ENCODE measurements at regions not wholly inside any gene's neighbourhood (a gene's known extent, or its start where the extent isn't known, plus 50 kb on each side); places are given as distances from the start of the nearest gene placed in this dataset.

- H3K4me3 ChIP-seq (ENCODE audit: low read depth, low read length), result no peak overlapping the region
- TF ChIP-seq CTCF (IDR thresholded peaks at IDR 0.05; ENCODE audit: borderline replicate concordance, insufficient read depth, low read depth, low read length), result no peak
Observed at GRCh38 chr14:34065690-34066391, 115.0 kb upstream of the EGLN3 start.

- no peak overlapping the region for H3K4me3 ChIP-seq (ENCODE audit: low read depth, low read length)
- TF ChIP-seq CTCF (IDR thresholded peaks at IDR 0.05; ENCODE audit: borderline replicate concordance, insufficient read depth, low read depth, low read length), result no peak
Observed at GRCh38 chr14:34065236-34065635, 114.4 kb upstream of the EGLN3 start.

- no peak for TF ChIP-seq CTCF (IDR thresholded peaks at IDR 0.05; ENCODE audit: borderline replicate concordance, insufficient read depth, low read depth, low read length)
- no peak overlapping the region for H3K4me3 ChIP-seq (ENCODE audit: low read depth, low read length)
Observed at GRCh38 chr14:34064349-34064748, 113.5 kb upstream of the EGLN3 start.

GRCh38 chr14:34063470-34064164 is 112.7 kb upstream of the EGLN3 start:
- no peak overlapping the region for H3K4me3 ChIP-seq (ENCODE audit: low read depth, low read length)
- TF ChIP-seq CTCF (IDR thresholded peaks at IDR 0.05; ENCODE audit: borderline replicate concordance, insufficient read depth, low read depth, low read length), result no peak

GRCh38 chr14:34063042-34063441 is 112.2 kb upstream of the EGLN3 start:
- TF ChIP-seq CTCF (IDR thresholded peaks at IDR 0.05; ENCODE audit: borderline replicate concordance, insufficient read depth, low read depth, low read length), result no peak
- H3K4me3 ChIP-seq (ENCODE audit: low read depth, low read length), result no peak overlapping the region

GRCh38 chr14:34062353-34062973 is 111.6 kb upstream of the EGLN3 start:
- no peak for TF ChIP-seq CTCF (IDR thresholded peaks at IDR 0.05; ENCODE audit: borderline replicate concordance, insufficient read depth, low read depth, low read length)
- no peak overlapping the region for H3K4me3 ChIP-seq (ENCODE audit: low read depth, low read length)
